IPS-18c (cell line): ENCODE measurements at regions not wholly inside any gene's neighbourhood (a gene's known extent, or its start where the extent isn't known, plus 50 kb on each side); places are given as distances from the start of the nearest gene placed in this dataset.
"Not testable (repeated sequence)": the region's sequence is repeated elsewhere in the genome, so short reads cannot be mapped to it uniquely, and the experiment has no call there.

Source experiments
- H3K4me3 ChIP-seq: 2 replicates; pipeline ENCODE4 v1.7.0; 2013; ENCODE audit warnings: low read depth, mild to moderate bottlenecking, low read length, moderate library complexity; ENCODE audit not compliant: insufficient read depth
- H3K9me3 ChIP-seq: one replicate; pipeline ENCODE4 v1.6.1; 2013; ENCODE audit warnings: mild to moderate bottlenecking, low read length, moderate library complexity; ENCODE audit not compliant: control insufficient read depth, insufficient read depth

DNA sequence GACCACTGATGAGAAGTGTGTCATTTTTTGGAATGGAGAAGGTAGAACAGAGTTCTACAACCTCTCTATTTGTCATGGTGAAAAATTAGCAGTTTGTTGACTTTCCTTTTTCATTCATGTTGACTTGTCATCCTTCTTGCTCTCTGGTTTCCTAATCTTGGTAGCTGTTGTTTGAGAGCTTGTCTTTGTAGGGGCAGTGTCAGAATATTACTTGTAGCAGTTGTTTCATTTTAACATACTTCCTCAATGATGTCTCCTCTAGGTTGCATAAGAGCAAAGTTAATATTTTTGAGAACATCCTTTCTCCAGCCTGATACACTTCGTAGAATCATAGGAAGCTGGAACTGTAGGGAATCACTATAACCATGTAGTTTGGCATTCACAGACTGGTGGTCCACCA is 368.2 kb upstream of the FANCL start:
- Histone ChIP-seq H3K4me3 (no peak overlapping the region), H3K9me3 (no peaks in the 10 kb centered on the region)

DNA sequence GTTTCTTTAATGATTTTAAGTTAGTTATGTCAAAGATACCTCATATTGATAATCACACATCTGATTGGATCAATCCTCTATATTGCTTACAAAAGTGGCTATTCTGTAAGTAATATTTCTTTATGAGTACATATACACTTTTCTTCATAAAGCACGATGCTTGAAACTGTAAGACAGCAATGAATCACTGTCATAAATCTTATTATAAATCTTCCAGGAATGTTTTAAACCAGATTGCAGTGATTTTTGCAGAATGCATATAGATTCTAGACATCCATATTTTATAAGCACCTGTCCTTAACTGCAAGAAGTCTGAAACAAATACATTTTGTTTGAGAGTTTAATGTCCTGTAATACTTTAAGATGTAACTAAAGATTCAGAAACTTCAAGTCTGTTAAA is 367.0 kb upstream of the FANCL start:
- no peak overlapping the region for H3K4me3 ChIP-seq
- no peaks in the 10 kb centered on the region for H3K9me3 ChIP-seq

- H3K9me3 ChIP-seq, result no peaks in the 10 kb centered on the region
Observed at GRCh38 chr2:58607448-58607847, 366.3 kb upstream of the FANCL start.

GRCh38 chr2:58606799-58607198 is 365.7 kb upstream of the FANCL start:
- Histone ChIP-seq H3K9me3 (no peaks in the 10 kb centered on the region), H3K4me3 (no peak overlapping the region)

More at GRCh38 chr2:58607448-58607847, 366.3 kb upstream of the FANCL start:
- no peak overlapping the region for H3K4me3 ChIP-seq

DNA sequence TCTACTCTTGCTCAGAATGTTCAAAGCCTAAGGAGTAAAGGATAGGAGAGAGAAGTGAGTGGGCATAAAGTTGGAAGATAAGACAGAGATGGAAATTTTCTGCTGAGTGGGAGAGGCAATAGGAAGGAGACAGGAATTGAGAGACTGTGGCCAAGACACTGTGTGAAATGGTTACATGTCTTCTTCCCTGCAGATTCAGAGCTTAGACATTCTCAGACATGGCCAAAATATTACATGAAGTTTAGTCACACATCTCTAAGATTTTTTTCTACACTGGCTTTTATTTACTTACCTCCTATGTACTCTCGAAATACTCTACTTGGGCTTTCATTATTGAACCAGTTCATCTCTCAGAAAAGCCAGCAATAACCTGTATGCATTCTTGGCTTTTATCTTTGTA is 363.0 kb upstream of the FANCL start:
- no peak overlapping the region for H3K4me3 ChIP-seq
- H3K9me3 ChIP-seq, result no peaks in the 10 kb centered on the region

- H3K9me3 ChIP-seq, result no peaks in the 10 kb centered on the region
- no peak overlapping the region for H3K4me3 ChIP-seq
Observed at GRCh38 chr2:58601017-58601416, 359.9 kb upstream of the FANCL start.

GRCh38 chr2:58598171-58598570 is 357.0 kb upstream of the FANCL start:
- no peak overlapping the region for H3K4me3 ChIP-seq
- H3K9me3 ChIP-seq, result no peaks in the 10 kb centered on the region

- Histone ChIP-seq H3K9me3 (no peaks in the 10 kb centered on the region), H3K4me3 (no peak overlapping the region)
Observed at GRCh38 chr2:58595714-58596113, 354.6 kb upstream of the FANCL start.

DNA sequence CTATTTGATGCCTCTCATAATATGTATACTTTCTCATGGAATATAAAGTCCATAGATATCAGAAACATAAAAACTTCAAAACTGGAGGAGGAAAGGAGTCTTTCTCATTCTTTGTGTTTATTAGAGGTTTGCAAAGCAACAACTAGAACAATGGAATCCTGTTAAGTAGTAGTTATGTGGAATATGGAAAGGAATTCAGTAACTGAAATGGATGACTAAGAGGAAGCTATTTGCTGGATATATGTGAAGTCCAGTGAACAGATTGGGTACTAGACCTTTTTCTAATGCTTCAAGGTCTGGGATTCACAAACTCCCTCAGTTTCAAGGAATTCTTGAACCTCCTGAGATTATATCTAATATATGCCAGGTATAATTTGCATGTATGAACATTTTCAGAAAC is 353.6 kb upstream of the FANCL start:
- no peak overlapping the region for H3K4me3 ChIP-seq
- no peaks in the 10 kb centered on the region for H3K9me3 ChIP-seq

GRCh38 chr2:58594175-58594574 is 353.1 kb upstream of the FANCL start:
- no peaks in the 10 kb centered on the region for H3K9me3 ChIP-seq
- H3K4me3 ChIP-seq, result no peak overlapping the region

DNA sequence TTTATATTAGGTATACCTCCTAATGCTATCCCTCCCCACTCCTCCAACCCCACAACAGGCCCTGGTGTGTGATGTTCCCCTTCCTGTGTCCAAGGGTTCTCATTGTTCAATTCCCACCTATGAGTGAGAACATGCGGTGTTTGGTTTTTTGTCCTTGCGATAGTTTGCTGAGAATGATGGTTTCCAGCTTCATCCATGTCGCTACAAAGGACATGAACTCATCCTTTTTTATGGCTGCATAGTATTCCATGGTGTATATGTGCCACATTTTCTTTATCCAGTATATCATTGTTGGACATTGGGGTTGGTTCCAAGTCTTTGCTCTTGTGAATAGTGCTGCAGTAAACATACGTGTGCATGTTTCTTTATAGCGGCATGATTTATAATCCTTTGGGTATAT is 345.1 kb upstream of the FANCL start:
- not testable (repeated sequence) for H3K4me3 ChIP-seq, H3K9me3 ChIP-seq

GRCh38 chr2:58585233-58585632 is 344.1 kb upstream of the FANCL start:
- Histone ChIP-seq H3K4me3 (no peak overlapping the region), H3K9me3 (no peaks in the 10 kb centered on the region)

DNA sequence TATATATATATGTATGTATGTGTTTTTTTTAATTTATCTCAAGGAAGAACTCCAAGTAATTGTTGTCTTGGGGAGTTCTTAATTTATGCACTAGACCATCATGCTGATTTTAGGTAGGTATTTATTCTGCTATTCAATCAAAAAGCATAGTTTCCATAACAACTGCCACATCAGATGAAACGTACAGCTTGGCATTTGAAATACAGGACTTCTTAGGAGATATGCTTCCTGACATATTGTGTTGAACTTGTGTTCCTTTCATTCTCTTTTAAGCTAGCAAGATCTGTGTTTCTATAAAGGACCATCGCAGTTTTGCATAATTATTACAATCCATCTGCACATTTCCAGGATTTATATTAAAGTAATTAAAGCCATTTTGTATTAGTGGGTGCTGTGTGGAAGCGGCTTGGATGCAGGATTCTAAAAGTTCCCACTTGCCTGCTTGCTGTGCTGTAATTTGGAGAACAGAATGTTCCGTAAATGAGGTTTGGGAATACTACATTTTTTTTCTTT is 343.5 kb upstream of the FANCL start:
- H3K9me3 ChIP-seq, result no peaks in the 10 kb centered on the region
- no peak overlapping the region for H3K4me3 ChIP-seq

DNA sequence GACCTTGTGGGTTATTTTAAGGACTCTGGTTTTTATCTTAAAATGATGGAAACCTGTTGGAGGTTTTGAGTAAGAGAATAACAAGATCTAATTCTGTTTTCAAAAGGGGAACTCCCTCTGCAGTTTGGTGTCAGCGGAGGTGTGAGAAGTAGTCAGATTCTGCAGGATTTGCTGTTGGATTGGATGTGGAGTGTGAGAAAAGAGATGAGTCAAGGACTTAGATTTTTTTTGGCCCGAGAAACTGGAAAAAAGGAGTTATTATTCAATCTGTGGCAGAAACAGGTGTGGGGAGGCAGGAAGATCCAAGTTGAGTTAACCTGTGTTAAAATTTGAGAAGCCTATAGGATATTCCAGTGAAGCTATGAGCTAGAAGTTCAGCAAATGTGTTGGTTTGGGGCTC is 337.2 kb upstream of the FANCL start:
- H3K9me3 ChIP-seq, result no peaks in the 10 kb centered on the region
- no peak overlapping the region for H3K4me3 ChIP-seq

DNA sequence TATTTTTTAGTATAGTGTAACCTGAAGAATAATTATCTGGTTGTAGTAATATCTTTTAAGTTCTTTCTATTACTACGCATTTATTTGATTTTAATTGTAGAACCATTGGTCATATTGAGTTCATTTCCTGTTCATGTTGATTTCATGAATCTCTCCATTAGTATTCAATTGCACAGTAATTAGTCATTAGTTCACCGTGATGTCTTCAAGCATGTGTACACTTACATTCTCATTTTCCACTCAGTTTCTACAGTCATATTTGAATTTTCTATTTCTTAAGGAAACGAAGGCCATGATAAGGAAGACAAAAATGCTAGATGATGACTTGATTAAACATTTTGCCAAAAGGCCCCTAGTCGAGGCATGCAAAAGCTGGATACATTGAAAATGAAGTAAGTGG is 333.7 kb upstream of the FANCL start:
- H3K9me3 ChIP-seq, result no peaks in the 10 kb centered on the region
- H3K4me3 ChIP-seq, result no peak overlapping the region

DNA sequence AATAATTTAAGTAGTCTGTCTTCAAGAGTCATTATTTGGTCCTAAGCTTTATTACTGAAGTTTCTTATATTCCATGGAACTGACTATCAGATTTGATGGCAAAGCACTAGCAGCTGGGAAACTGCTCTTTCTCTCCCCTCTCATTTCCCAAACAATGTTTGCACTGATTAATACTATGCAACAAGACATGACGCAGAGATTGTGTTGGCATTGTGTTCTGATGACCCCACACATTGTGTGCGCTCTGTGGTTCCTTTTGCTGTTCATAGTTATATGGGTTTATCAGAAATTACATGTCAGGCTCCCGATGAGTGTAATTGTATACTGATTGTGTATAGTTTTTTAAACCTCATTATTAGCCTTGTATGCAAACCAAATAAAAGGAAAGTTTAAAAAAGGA is 331.6 kb upstream of the FANCL start:
- Histone ChIP-seq H3K9me3 (no peaks in the 10 kb centered on the region), H3K4me3 (no peak overlapping the region)

DNA sequence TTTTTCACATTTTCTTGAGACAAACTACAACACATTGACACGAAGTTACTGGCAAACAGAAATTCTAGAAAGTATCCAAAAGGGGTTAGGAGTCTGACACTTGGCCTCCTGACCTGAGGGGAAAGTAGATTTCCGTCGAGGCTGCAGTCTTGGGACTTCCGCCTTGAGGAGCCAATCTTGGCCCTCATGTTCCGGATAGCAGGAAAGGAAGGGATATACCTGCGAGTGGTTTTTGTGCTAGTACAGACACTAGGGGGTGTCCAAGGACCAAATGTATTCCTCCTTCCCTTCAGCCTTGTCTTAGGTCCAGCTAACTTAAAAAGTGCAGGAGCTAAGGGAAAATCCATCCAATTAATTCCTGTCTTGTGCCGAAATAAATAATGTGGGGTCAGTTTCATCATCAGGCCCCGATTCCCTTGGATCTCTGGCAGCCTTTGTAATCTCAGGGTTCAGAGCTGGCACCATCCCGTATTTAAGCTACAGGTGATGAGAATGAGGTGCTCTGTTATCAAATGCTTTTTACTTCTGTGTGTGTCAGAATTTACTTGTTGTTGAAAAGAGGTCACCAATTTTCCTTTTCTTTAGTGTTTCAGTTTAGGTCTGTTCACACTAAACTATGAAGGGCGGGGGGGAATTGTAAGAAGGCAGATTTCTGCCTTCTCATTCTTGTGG is 330.2 kb upstream of the FANCL start:
- Histone ChIP-seq H3K4me3 (no peak overlapping the region), H3K9me3 (no peaks in the 10 kb centered on the region)

GRCh38 chr2:58569475-58570185 is 328.5 kb upstream of the FANCL start:
- Histone ChIP-seq H3K9me3 (no peaks in the 10 kb centered on the region), H3K4me3 (no peak overlapping the region)

GRCh38 chr2:58568901-58569300 is 327.8 kb upstream of the FANCL start:
- H3K9me3 ChIP-seq, result no peaks in the 10 kb centered on the region
- no peak overlapping the region for H3K4me3 ChIP-seq
